ENCODE measurements at regions not wholly inside any gene's neighbourhood (a gene's known extent, or its start where the extent isn't known, plus 50 kb on each side); places are given as distances from the start of the nearest gene placed in this dataset.

DNA sequence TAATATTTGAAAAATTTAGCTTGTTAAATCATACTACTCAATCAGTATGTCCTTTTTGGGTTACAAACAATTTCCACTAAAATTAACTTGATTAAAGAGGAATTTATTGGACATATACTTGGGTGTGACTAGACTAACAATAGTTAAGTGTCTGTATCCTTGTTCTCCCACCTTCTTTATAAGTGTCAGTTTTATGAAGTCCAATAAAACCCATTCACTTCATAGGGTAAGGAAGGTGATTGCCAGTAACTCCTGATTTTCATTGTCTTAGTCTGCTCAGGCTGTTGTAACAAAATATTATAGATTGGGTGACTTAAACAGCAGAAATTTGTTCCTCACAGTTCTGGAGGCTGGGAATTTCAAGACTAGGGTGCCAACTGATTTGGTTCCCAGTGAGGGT lies 800.0 kb downstream of the PDHA2 start:
- Histone ChIP-seq H3K9me1 (ENCODE audit: insufficient read depth, low read length) (no peaks in the 10 kb centered on the region), H3K36me3 (ENCODE audit: control insufficient read depth, insufficient read depth, low read length) (no peaks in the 10 kb centered on the region), H2BK120ac (ENCODE audit: low read depth, low read length) (no peak overlapping the region), H2AFZ (replicated peaks; ENCODE audit: low read length, poor library complexity) (no peak overlapping the region), H4K8ac (ENCODE audit: low read depth in 2 of 2, low read length in 2 of 2) (no peak overlapping the region), H3K27me3 (ENCODE audit: control insufficient read depth, insufficient read depth, low read length) (no peaks in the 10 kb centered on the region), H4K20me1 (ENCODE audit: insufficient read depth, low read length) (no peaks in the 10 kb centered on the region), H3K14ac (replicated peaks; ENCODE audit: low read depth, low read length) (no peak overlapping the region), H2BK15ac (ENCODE audit: low read depth, low read length) (no peak overlapping the region), H2AK9ac (replicated peaks; ENCODE audit: low read depth, low read length, poor library complexity) (no peak overlapping the region), H3K23ac (ENCODE audit: low read depth, low read length) (no peak overlapping the region), H3K4me1 (ENCODE audit: control insufficient read depth, insufficient read depth, low read length) (no peaks in the 10 kb centered on the region), H4K91ac (ENCODE audit: insufficient read depth, low read depth, low read length) (no peak overlapping the region), H3K9me3 (ENCODE audit: control insufficient read depth, insufficient read depth, low read length) (0 out of 2 replicates have a peak, but pooled peaks cover 4% of the 10 kb centered on the region), H3K56ac (ENCODE audit: extremely low read depth, insufficient read depth, low read length) (no peak overlapping the region), H3K9ac (ENCODE audit: low read depth, low read length) (no peak overlapping the region), H2AK5ac (ENCODE audit: low read depth, low read length) (no peak overlapping the region), H3K18ac (ENCODE audit: low read depth, low read length) (no peak overlapping the region), H3K4me3 (ENCODE audit: insufficient read depth, low read depth, low read length) (no peak overlapping the region), H2BK20ac (ENCODE audit: low read depth, low read length) (no peak overlapping the region), H4K5ac (ENCODE audit: low read depth, low read length) (no peak overlapping the region), H3K27ac (ENCODE audit: insufficient read depth, low read length) (no peak overlapping the region), H3K4me2 (ENCODE audit: low read depth, low read length) (no peak overlapping the region), H3K79me1 (ENCODE audit: low read depth in 1 of 2, low read length in 2 of 2) (no peaks in the 10 kb centered on the region), H3K4ac (ENCODE audit: low read depth, low read length) (no peak overlapping the region), H2BK5ac (ENCODE audit: low read depth, low read length, poor library complexity, severe bottlenecking) (no peak overlapping the region)
- in situ Hi-C loops (cut with MboI; ENCODE audit: low sequenced_read_pairs) (no loop called here), intact Hi-C loops (cut with micrococcal nuclease) (no loop called here), dilution Hi-C loops (cut with HindIII; ENCODE audit: low sequenced_read_pairs, unreplicated experiment) (no loop called here)
- TF ChIP-seq CHD1 (IDR thresholded peaks at IDR 0.05; ENCODE audit: low read depth, low read length) = no peak
- TF ChIP-seq, protein P1, sequence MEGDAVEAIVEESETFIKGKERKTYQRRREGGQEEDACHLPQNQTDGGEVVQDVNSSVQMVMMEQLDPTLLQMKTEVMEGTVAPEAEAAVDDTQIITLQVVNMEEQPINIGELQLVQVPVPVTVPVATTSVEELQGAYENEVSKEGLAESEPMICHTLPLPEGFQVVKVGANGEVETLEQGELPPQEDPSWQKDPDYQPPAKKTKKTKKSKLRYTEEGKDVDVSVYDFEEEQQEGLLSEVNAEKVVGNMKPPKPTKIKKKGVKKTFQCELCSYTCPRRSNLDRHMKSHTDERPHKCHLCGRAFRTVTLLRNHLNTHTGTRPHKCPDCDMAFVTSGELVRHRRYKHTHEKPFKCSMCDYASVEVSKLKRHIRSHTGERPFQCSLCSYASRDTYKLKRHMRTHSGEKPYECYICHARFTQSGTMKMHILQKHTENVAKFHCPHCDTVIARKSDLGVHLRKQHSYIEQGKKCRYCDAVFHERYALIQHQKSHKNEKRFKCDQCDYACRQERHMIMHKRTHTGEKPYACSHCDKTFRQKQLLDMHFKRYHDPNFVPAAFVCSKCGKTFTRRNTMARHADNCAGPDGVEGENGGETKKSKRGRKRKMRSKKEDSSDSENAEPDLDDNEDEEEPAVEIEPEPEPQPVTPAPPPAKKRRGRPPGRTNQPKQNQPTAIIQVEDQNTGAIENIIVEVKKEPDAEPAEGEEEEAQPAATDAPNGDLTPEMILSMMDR (conservative IDR thresholded peaks at IDR 0.05; ENCODE audit: low read depth, low read length) = no peak
- no peak for TF ChIP-seq FOS (IDR thresholded peaks at IDR 0.05; ENCODE audit: low read depth, low read length)
- TF ChIP-seq MAZ (IDR thresholded peaks at IDR 0.05; ENCODE audit: borderline replicate concordance, low read depth, low read length) = no peak
- no peak for TF ChIP-seq RCOR1 (IDR thresholded peaks at IDR 0.05; ENCODE audit: insufficient replicate concordance, low read length)
- TF ChIP-seq, protein P2, sequence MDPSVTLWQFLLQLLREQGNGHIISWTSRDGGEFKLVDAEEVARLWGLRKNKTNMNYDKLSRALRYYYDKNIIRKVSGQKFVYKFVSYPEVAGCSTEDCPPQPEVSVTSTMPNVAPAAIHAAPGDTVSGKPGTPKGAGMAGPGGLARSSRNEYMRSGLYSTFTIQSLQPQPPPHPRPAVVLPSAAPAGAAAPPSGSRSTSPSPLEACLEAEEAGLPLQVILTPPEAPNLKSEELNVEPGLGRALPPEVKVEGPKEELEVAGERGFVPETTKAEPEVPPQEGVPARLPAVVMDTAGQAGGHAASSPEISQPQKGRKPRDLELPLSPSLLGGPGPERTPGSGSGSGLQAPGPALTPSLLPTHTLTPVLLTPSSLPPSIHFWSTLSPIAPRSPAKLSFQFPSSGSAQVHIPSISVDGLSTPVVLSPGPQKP (IDR thresholded peaks at IDR 0.05; ENCODE audit: borderline replicate concordance, low read depth, low read length) = no peak
- TF ChIP-seq NFE2L2 (IDR thresholded peaks at IDR 0.05; ENCODE audit: low read depth, low read length) = no peak
- no peak for TF ChIP-seq RFX5 (IDR thresholded peaks at IDR 0.05; ENCODE audit: low read depth, low read length)
- TF ChIP-seq POLR2A (IDR thresholded peaks at IDR 0.05; ENCODE audit: low read depth, low read length) = no peak
- TF ChIP-seq, protein P3, sequence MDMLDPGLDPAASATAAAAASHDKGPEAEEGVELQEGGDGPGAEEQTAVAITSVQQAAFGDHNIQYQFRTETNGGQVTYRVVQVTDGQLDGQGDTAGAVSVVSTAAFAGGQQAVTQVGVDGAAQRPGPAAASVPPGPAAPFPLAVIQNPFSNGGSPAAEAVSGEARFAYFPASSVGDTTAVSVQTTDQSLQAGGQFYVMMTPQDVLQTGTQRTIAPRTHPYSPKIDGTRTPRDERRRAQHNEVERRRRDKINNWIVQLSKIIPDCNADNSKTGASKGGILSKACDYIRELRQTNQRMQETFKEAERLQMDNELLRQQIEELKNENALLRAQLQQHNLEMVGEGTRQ (IDR thresholded peaks at IDR 0.05; ENCODE audit: low read depth, low read length) = no peak
- no peak for TF ChIP-seq RAD21 (IDR thresholded peaks at IDR 0.05; ENCODE audit: low read length)
- no peak for TF ChIP-seq BHLHE40 (IDR thresholded peaks at IDR 0.05; ENCODE audit: low read depth, low read length)
- no peak for TF ChIP-seq MXI1 (IDR thresholded peaks at IDR 0.05; ENCODE audit: borderline replicate concordance, low read depth, low read length)
- TF ChIP-seq CEBPB (IDR thresholded peaks at IDR 0.05; ENCODE audit: low read depth, low read length) = no peak
- no peak for ATAC-seq (ENCODE audit: low read depth)
- DNase-seq = no peak
- ChIA-PET CTCF (no interaction called here), POLR2A (ENCODE audit: unreplicated experiment) (no interaction called here)
- BruUV-seq (replicated peaks) = no TSS peak
